ENCODE measurements at regions not wholly inside any gene's neighbourhood (a gene's known extent, or its start where the extent isn't known, plus 50 kb on each side); places are given as distances from the start of the nearest gene placed in this dataset.

DNA sequence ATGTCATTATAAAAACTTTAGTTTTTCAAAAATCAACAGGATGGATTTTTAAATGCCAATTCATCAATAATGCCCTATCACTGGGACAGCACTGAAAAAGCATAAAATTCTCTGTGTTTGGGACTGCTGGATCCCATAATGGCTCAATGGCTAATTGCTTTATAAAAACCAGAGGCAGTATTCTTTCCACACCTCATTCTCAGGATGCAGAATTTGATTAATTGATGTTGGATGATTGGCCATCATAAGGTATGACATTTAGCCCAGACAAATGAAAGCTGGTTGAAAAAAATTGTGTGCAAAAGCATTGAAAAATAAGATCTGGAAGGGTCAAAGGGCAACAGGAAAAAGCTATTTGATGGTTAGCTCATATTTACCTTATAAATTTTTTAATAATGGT lies 362.2 kb upstream of the SNX7 start:
- no peak for TF ChIP-seq CTCF (conservative IDR thresholded peaks at IDR 0.05)
- H3K27ac ChIP-seq = no peak overlapping the region

GRCh38 chr1:98298319-98298718 lies 363.2 kb upstream of the SNX7 start:
- no peak overlapping the region for H3K27ac ChIP-seq
- TF ChIP-seq CTCF (conservative IDR thresholded peaks at IDR 0.05) = no peak

GRCh38 chr1:98296681-98297080 lies 364.8 kb upstream of the SNX7 start:
- TF ChIP-seq CTCF (conservative IDR thresholded peaks at IDR 0.05) = no peak
- no peak overlapping the region for H3K27ac ChIP-seq

- no peak overlapping the region for H3K27ac ChIP-seq
- TF ChIP-seq CTCF (conservative IDR thresholded peaks at IDR 0.05) = no peak
Measured at GRCh38 chr1:98294127-98294526, 367.4 kb upstream of the SNX7 start.

DNA sequence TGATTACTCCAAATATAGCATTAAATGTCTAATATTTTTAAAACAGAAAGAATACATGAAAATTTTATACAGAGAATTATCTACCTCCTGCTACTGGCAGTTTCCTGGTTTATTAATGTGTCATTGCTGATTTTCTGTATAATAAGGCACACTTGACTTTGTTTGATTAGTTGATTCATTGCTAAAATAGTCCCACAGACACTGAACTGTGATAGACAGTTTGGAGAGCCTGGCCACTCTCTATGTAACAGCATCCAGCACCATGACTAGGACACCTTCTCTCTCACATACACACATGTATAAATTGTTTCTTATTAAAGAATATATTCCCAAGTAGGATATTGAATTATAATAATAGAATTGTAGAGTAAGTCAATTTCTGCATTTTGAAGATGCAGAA lies 368.5 kb upstream of the SNX7 start:
- H3K27ac ChIP-seq = no peak overlapping the region
- TF ChIP-seq CTCF (conservative IDR thresholded peaks at IDR 0.05) = no peak

- no peak overlapping the region for H3K27ac ChIP-seq
- TF ChIP-seq CTCF (conservative IDR thresholded peaks at IDR 0.05) = no peak
Measured at GRCh38 chr1:98289311-98289710, 368.5 kb upstream of the DPYD start.

GRCh38 chr1:98288494-98288893 lies 367.7 kb upstream of the DPYD start:
- TF ChIP-seq CTCF (conservative IDR thresholded peaks at IDR 0.05) = no peak
- no peak overlapping the region for H3K27ac ChIP-seq

DNA sequence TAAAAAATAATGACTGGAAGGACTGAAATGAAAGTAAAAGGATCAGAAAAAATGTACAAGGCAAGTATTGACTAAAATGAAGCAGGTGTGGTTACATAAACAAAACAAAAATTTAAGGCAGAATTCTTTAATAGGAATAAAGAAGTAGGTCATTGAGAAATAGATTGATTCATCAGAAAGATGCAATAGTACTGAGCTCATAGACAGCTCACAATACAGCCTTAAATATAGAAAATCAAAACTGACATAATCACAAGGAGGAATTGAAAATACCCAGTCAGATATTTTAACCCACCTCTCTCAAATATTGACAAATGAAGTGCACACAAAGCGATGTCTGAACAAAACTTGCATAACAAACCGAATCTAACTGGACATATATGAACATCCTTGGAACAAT lies 366.8 kb upstream of the DPYD start:
- H3K27ac ChIP-seq = no peak overlapping the region
- TF ChIP-seq CTCF (conservative IDR thresholded peaks at IDR 0.05) = no peak

All from VCaP (cell line).